Memory B cell (primary cell): ENCODE measurements at regions not wholly inside any gene's neighbourhood (a gene's known extent, or its start where the extent isn't known, plus 50 kb on each side); places are given as distances from the start of the nearest gene placed in this dataset.

Experiments
- ATAC-seq: fragments of 150-1000 bp; cut with Tn5 transposase; 2 replicates; pipeline ENCODE4 v1.10.0; 2021; ENCODE audit warnings: low read depth, mild to moderate bottlenecking, moderate library complexity
- DNase-seq, 2 donors: peaks; one replicate each; pipeline ENCODE4 v3.0.0; 2022; ENCODE audit warnings: low spot score in 2 of 2
- H3K27ac Mint-ChIP-seq: one replicate; pipeline ENCODE4 v1.8.0; 2022; ENCODE audit warnings: mild to moderate bottlenecking, moderate library complexity, mixed read lengths
- H3K27me3 Mint-ChIP-seq: one replicate; pipeline ENCODE4 v1.8.0; 2022; ENCODE audit warnings: mixed read lengths
- H3K36me3 Mint-ChIP-seq: one replicate; pipeline ENCODE4 v1.8.0; 2022; ENCODE audit warnings: mild to moderate bottlenecking, mixed read lengths
- H3K4me1 Mint-ChIP-seq: one replicate; pipeline ENCODE4 v1.8.0; 2022; ENCODE audit warnings: mixed read lengths
- H3K4me3 Mint-ChIP-seq: one replicate; pipeline ENCODE4 v1.8.0; 2022; ENCODE audit warnings: mild to moderate bottlenecking, moderate library complexity, mixed read lengths
- H3K9me3 Mint-ChIP-seq: one replicate; pipeline ENCODE4 v1.8.0; 2022; ENCODE audit warnings: mixed read lengths

GRCh38 chr4:160233141-160233540 is 1130.3 kb downstream of the RAPGEF2 start:
- DNase-seq (no peak), ATAC-seq (no peak)
- no peak overlapping the region for H3K27ac Mint-ChIP-seq
- H3K4me1 Mint-ChIP-seq: no peaks in the 10 kb centered on the region
- H3K27me3 Mint-ChIP-seq: no peaks in the 10 kb centered on the region
- no peaks in the 10 kb centered on the region for H3K36me3 Mint-ChIP-seq
- H3K4me3 Mint-ChIP-seq: no peak overlapping the region
- H3K9me3 Mint-ChIP-seq: peaks cover 7% of the 10 kb centered on the region

GRCh38 chr4:160235285-160235684 is 1132.4 kb downstream of the RAPGEF2 start:
- no peaks in the 10 kb centered on the region for H3K27me3 Mint-ChIP-seq
- ATAC-seq (no peak), DNase-seq (no peak)
- H3K4me1 Mint-ChIP-seq: no peaks in the 10 kb centered on the region
- no peaks in the 10 kb centered on the region for H3K36me3 Mint-ChIP-seq
- H3K27ac Mint-ChIP-seq: no peak overlapping the region
- no peak overlapping the region for H3K4me3 Mint-ChIP-seq
- H3K9me3 Mint-ChIP-seq: peaks cover 7% of the 10 kb centered on the region

DNA sequence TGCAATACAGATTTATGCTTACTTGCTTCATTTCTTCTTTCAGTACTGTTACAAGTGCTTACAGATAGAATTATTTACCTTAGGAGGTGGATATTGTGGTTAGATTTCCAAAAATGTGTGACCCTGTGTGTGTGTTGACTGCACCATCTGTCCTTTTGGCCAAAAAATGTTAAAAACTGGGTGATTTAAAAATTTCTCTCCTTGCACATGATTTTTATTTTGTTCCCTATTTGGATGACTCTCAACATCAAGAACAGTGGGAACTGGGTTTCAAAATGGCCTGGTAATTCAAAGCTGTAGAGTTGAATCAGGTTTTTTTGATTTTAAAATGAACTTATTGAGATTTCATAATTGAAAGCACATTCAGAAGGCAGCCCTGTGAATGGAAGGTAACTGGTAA is 1132.9 kb downstream of the RAPGEF2 start:
- Mint-ChIP-seq H3K4me3 (no peak overlapping the region), H3K27ac (no peak overlapping the region), H3K27me3 (no peaks in the 10 kb centered on the region), H3K36me3 (no peaks in the 10 kb centered on the region), H3K9me3 (peaks cover 5% of the 10 kb centered on the region), H3K4me1 (no peaks in the 10 kb centered on the region)
- ATAC-seq (no peak), DNase-seq (no peak)

DNA sequence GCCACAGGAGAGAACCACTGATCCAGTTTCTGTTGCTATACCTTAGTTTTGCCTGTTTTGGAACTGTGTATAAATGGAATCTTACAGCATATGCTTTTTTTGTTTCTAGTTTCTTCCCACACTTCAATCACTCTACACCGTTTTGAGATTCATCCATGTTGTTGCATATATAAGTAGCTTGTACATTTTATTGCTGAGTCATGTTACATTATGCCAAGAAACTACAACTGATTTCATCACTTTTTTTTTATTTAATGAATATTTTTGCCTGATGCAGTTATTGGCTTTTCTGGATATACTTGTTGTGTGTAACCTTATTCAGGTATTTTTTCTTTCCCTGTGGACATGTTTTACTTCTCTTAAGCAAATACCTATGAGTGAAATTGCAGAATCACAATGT is 1135.9 kb downstream of the RAPGEF2 start:
- DNase-seq: no peak
- Mint-ChIP-seq H3K27ac (no peak overlapping the region), H3K9me3 (peaks cover 3% of the 10 kb centered on the region), H3K4me3 (no peak overlapping the region), H3K36me3 (no peaks in the 10 kb centered on the region), H3K27me3 (no peaks in the 10 kb centered on the region), H3K4me1 (no peaks in the 10 kb centered on the region)
- ATAC-seq: no peak

DNA sequence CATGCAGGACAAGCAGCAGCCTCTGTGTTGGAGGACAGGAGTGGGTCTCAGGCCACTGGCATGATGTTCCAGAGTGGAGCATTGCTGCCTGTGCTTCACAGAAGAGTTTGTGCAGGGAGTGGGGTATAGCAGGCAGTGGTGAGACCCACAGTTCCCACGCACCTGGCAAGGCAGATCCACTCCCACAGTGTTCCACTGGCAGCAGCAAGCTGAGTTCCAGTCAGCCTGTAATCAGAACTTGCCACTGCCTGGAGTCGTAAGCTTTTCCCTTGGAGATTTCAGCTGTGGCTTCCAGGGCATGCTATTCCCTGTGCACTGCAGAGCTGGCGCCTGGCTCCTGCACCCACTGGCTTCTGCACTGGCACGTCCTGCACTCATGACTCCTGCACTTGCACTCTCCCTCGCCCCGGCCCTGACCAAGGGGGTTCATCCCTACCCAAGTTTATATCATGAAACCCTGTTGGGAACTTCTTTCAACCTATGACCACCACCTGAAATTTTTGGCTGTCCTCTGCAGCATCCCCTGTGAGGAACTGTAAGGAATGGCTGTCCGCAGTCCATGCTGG is 1144.3 kb downstream of the RAPGEF2 start:
- Mint-ChIP-seq H3K36me3 (no peaks in the 10 kb centered on the region), H3K9me3 (peaks cover 2% of the 10 kb centered on the region), H3K4me1 (no peaks in the 10 kb centered on the region), H3K27ac (no peak overlapping the region), H3K4me3 (no peak overlapping the region), H3K27me3 (no peaks in the 10 kb centered on the region)
- no peak for DNase-seq
- no peak for ATAC-seq

GRCh38 chr4:160251522-160252170 is 1148.8 kb downstream of the RAPGEF2 start:
- Mint-ChIP-seq H3K4me3 (no peak overlapping the region), H3K36me3 (no peaks in the 10 kb centered on the region), H3K4me1 (no peaks in the 10 kb centered on the region)

GRCh38 chr4:160257318-160257717 is 1154.4 kb downstream of the RAPGEF2 start:
- DNase-seq: no peak

More at GRCh38 chr4:160251522-160252170, 1148.8 kb downstream of the RAPGEF2 start:
- no peak for ATAC-seq
- no peak for DNase-seq
- Mint-ChIP-seq H3K27ac (no peak overlapping the region), H3K9me3 (peaks cover 9% of the 10 kb centered on the region), H3K27me3 (no peaks in the 10 kb centered on the region)

DNA sequence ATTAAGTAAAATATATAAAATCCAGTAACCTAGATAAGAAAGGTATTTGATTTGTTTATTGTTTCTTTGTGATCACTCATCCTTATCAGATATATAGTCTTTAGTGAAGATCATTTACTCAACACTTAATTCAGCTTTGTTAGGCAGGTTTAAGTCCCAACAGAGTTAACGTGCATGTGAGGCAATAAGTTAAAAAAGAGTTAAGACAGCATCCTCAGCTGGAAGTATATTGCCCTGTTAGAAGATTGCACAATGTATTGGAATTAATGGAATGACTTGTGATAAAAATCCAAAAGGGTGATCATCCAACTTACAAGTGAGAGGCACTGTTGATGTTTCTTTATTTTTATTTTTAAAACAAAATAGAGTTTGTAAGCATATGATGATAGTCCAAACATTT is 1162.1 kb downstream of the RAPGEF2 start:
- no peaks in the 10 kb centered on the region for H3K9me3 Mint-ChIP-seq
- H3K4me3 Mint-ChIP-seq: no peak overlapping the region
- H3K27ac Mint-ChIP-seq: no peak overlapping the region
- DNase-seq (no peak), ATAC-seq (no peak)
- no peaks in the 10 kb centered on the region for H3K4me1 Mint-ChIP-seq
- H3K36me3 Mint-ChIP-seq: no peaks in the 10 kb centered on the region
- H3K27me3 Mint-ChIP-seq: no peaks in the 10 kb centered on the region

More at GRCh38 chr4:160257318-160257717, 1154.4 kb downstream of the RAPGEF2 start:
- Mint-ChIP-seq H3K36me3 (no peaks in the 10 kb centered on the region), H3K4me3 (no peak overlapping the region), H3K27me3 (no peaks in the 10 kb centered on the region), H3K27ac (no peak overlapping the region), H3K4me1 (no peaks in the 10 kb centered on the region), H3K9me3 (peaks cover 14% of the 10 kb centered on the region)
- no peak for ATAC-seq

DNA sequence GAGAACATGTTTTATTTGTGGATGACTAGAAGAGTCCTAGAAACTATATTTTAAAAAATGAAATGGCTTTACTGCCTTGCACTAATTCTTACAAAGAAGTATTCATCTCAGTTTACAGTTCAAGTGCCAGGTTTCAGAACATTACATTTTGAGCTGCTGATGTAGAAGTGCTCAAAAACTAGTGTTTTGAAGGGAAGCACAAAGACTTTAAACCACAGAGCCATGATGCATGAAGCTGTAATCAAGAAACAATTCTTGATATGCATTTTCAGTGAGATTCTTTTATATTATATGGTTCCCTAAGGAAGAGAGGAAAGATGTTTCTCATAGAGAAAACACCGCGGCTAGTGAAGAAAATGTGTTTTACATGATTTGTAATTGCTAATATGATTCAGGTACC is 1163.0 kb downstream of the RAPGEF2 start:
- Mint-ChIP-seq H3K36me3 (no peaks in the 10 kb centered on the region), H3K27ac (no peak overlapping the region), H3K27me3 (no peaks in the 10 kb centered on the region), H3K4me3 (no peak overlapping the region), H3K4me1 (no peaks in the 10 kb centered on the region), H3K9me3 (no peaks in the 10 kb centered on the region)
- ATAC-seq (no peak), DNase-seq (no peak)

- no peaks in the 10 kb centered on the region for H3K36me3 Mint-ChIP-seq
- peaks cover 9% of the 10 kb centered on the region for H3K9me3 Mint-ChIP-seq
- H3K4me3 Mint-ChIP-seq: no peak overlapping the region
- H3K27me3 Mint-ChIP-seq: no peaks in the 10 kb centered on the region
- DNase-seq: no peak
- H3K4me1 Mint-ChIP-seq: no peaks in the 10 kb centered on the region
- H3K27ac Mint-ChIP-seq: no peak overlapping the region
- no peak for ATAC-seq
These were observed 1174.0 kb downstream of the RAPGEF2 start for GRCh38 chr4:160276785-160277325.

GRCh38 chr4:160283081-160283480 is 1180.2 kb downstream of the RAPGEF2 start:
- H3K4me3 Mint-ChIP-seq: no peak overlapping the region

DNA sequence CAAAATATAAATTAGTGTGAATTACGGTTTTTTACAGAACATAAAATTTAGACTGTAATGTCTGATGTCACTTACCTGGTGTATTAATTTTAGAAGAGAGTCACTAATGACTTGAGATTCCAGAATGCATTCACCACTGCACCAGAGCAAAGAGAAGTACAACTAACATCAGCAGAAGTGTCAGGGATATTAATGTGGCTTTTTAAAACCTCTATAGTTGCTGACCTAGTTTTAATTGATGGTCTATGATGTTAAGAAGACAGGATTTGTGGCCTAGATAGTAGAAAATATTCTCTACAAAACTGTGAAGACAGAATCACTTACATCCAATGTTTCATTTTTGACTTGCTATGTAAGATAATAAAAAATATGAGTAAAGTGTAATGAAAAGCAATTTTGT is 1181.6 kb downstream of the RAPGEF2 start:
- Mint-ChIP-seq H3K4me3 (no peak overlapping the region), H3K27me3 (no peaks in the 10 kb centered on the region), H3K9me3 (peaks cover 14% of the 10 kb centered on the region), H3K4me1 (no peaks in the 10 kb centered on the region), H3K27ac (no peak overlapping the region), H3K36me3 (no peaks in the 10 kb centered on the region)
- DNase-seq: no peak
- ATAC-seq: no peak

More at GRCh38 chr4:160283081-160283480, 1180.2 kb downstream of the RAPGEF2 start:
- Mint-ChIP-seq H3K27ac (no peak overlapping the region), H3K9me3 (peaks cover 14% of the 10 kb centered on the region), H3K36me3 (no peaks in the 10 kb centered on the region), H3K27me3 (no peaks in the 10 kb centered on the region), H3K4me1 (no peaks in the 10 kb centered on the region)
- no peak for ATAC-seq
- DNase-seq: no peak

DNA sequence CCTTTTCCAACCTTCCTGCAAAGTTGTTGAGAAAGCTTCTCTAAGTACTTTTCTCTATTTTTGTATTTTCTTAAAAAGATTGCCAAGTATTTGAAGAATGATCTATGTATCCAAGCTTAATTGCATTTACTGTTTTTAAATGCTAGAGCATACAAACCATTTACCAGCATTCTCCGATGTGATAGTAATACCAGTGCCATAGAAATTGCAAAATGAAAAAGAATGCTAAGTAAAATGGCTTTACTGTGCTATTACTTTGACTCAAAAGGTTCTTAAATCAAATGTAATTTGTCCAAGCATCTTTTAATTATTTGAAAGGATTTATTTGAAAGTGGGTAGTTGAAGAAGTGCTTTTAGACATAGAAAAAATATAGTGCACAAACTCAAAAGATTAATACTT is 1183.2 kb downstream of the RAPGEF2 start:
- Mint-ChIP-seq H3K9me3 (peaks cover 5% of the 10 kb centered on the region), H3K36me3 (no peaks in the 10 kb centered on the region), H3K27ac (no peak overlapping the region), H3K27me3 (no peaks in the 10 kb centered on the region), H3K4me3 (no peak overlapping the region), H3K4me1 (no peaks in the 10 kb centered on the region)
- no peak for DNase-seq
- no peak for ATAC-seq

GRCh38 chr4:160296476-160296875 is 1193.6 kb downstream of the RAPGEF2 start:
- no peaks in the 10 kb centered on the region for H3K27me3 Mint-ChIP-seq
- peaks cover 6% of the 10 kb centered on the region for H3K9me3 Mint-ChIP-seq
- H3K36me3 Mint-ChIP-seq: no peaks in the 10 kb centered on the region
- DNase-seq (no peak), ATAC-seq (no peak)
- no peaks in the 10 kb centered on the region for H3K4me1 Mint-ChIP-seq
- H3K4me3 Mint-ChIP-seq: no peak overlapping the region
- no peak overlapping the region for H3K27ac Mint-ChIP-seq

- Mint-ChIP-seq H3K9me3 (peaks cover 4% of the 10 kb centered on the region), H3K4me3 (no peak overlapping the region), H3K27me3 (no peaks in the 10 kb centered on the region), H3K4me1 (no peaks in the 10 kb centered on the region), H3K27ac (no peak overlapping the region), H3K36me3 (no peaks in the 10 kb centered on the region)
- DNase-seq (no peak), ATAC-seq (no peak)
These were observed 1196.3 kb downstream of the RAPGEF2 start for GRCh38 chr4:160299177-160299576.
